H54 (cell line): ENCODE measurements at regions not wholly inside any gene's neighbourhood (a gene's known extent, or its start where the extent isn't known, plus 50 kb on each side); places are given as distances from the start of the nearest gene placed in this dataset.
"Not testable (repeated sequence)": the region's sequence is repeated elsewhere in the genome, so short reads cannot be mapped to it uniquely, and the experiment has no call there.

Experiments used
- DNase-seq: peaks from one replicate; pipeline ENCODE4 v3.0.0; 2011; ENCODE audit warnings: low spot score, mixed read lengths; ENCODE audit not compliant: insufficient read length
- FAIRE-seq: peaks from 3 replicates; lab custom pipeline; 2011; peaks lifted over from hg19 to GRCh38; lab: Jason Lieb, UNC
- POLR2A ChIP-seq: IDR thresholded peaks from 2 replicates; pipeline ENCODE4 v1.6.1; 2011; ENCODE audit warnings: low read depth, mild to moderate bottlenecking, low read length

GRCh38 chr15:38002883-38003477 is 68.5 kb downstream of the TMCO5A start:
- FAIRE-seq (peak; percentile 33), DNase-seq (no peak)
- TF ChIP-seq POLR2A = no peak

GRCh38 chr15:38004218-38004861 is 69.9 kb downstream of the TMCO5A start:
- TF ChIP-seq POLR2A = no peak
- FAIRE-seq = no peak
- DNase-seq = no peak

GRCh38 chr15:38005953-38006808 is 71.7 kb downstream of the TMCO5A start:
- no peak for TF ChIP-seq POLR2A
- DNase-seq (no peak), FAIRE-seq (no peak)

- no peak for FAIRE-seq
- TF ChIP-seq POLR2A = no peak
- no peak for DNase-seq
Observed at GRCh38 chr15:38010395-38010794, 76.0 kb downstream of the TMCO5A start.

- no peak for TF ChIP-seq POLR2A
- no peak for DNase-seq
- no peak for FAIRE-seq
Observed at GRCh38 chr15:38012894-38013293, 78.5 kb downstream of the TMCO5A start.

GRCh38 chr15:38017721-38018120 is 83.3 kb downstream of the TMCO5A start:
- FAIRE-seq = no peak
- TF ChIP-seq POLR2A = no peak
- DNase-seq = no peak

- FAIRE-seq = no peak
- TF ChIP-seq POLR2A = no peak
- no peak for DNase-seq
Observed at GRCh38 chr15:38019066-38019465, 84.6 kb downstream of the TMCO5A start.

GRCh38 chr15:38021259-38021658 is 86.8 kb downstream of the TMCO5A start:
- DNase-seq (no peak), FAIRE-seq (no peak)
- no peak for TF ChIP-seq POLR2A

- no peak for TF ChIP-seq POLR2A
- FAIRE-seq (no peak), DNase-seq (no peak)
Observed at GRCh38 chr15:38024293-38025091, 90.1 kb downstream of the TMCO5A start.

- DNase-seq, FAIRE-seq: not testable (repeated sequence)
Observed at GRCh38 chr15:38025656-38026055, 91.2 kb downstream of the TMCO5A start.

GRCh38 chr15:38028869-38029268 is 94.4 kb downstream of the TMCO5A start:
- FAIRE-seq = no peak
- no peak for TF ChIP-seq POLR2A
- no peak for DNase-seq

GRCh38 chr15:38029736-38030135 is 95.3 kb downstream of the TMCO5A start:
- no peak for TF ChIP-seq POLR2A
- no peak for DNase-seq
- no peak for FAIRE-seq

- no peak for FAIRE-seq
- TF ChIP-seq POLR2A = no peak
Observed at GRCh38 chr15:38030609-38031008, 96.2 kb downstream of the TMCO5A start.

GRCh38 chr15:38035701-38036100 is 101.3 kb downstream of the TMCO5A start:
- DNase-seq = no peak
- no peak for TF ChIP-seq POLR2A
- FAIRE-seq = no peak

More at GRCh38 chr15:38030609-38031008, 96.2 kb downstream of the TMCO5A start:
- no peak for DNase-seq
